Muscle layer of colon (tissue), 2 donors: ENCODE measurements at regions not wholly inside any gene's neighbourhood (a gene's known extent, or its start where the extent isn't known, plus 50 kb on each side); places are given as distances from the start of the nearest gene placed in this dataset.

Source experiments
- H3K27ac ChIP-seq: one replicate; pipeline ENCODE4 v1.7.0; 2013; ENCODE audit warnings: low read depth, mild to moderate bottlenecking, low read length, moderate library complexity
- H3K27me3 ChIP-seq, 2 donors: one replicate each; pipeline ENCODE4 v1.7.0; 2013; ENCODE audit warnings: low read length in 2 of 2, mild to moderate bottlenecking in 2 of 2; ENCODE audit not compliant: insufficient read depth in 2 of 2, control insufficient read depth in 1 of 2
- H3K36me3 ChIP-seq: one replicate; pipeline ENCODE4 v1.7.0; 2013; ENCODE audit warnings: mild to moderate bottlenecking, low read length; ENCODE audit not compliant: insufficient read depth
- H3K4me1 ChIP-seq: one replicate; pipeline ENCODE4 v1.7.0; 2013; ENCODE audit warnings: mild to moderate bottlenecking, low read length; ENCODE audit not compliant: insufficient read depth
- H3K4me3 ChIP-seq, 2 donors: one replicate each; pipeline ENCODE4 v1.7.0; 2013; ENCODE audit warnings: low read length in 2 of 2, low read depth in 1 of 2, mild to moderate bottlenecking in 1 of 2, moderate library complexity in 1 of 2
- H3K9ac ChIP-seq: one replicate; pipeline ENCODE4 v1.7.0; 2013; ENCODE audit warnings: low read length
- H3K9me3 ChIP-seq: one replicate; pipeline ENCODE4 v1.7.0; 2013; ENCODE audit warnings: mild to moderate bottlenecking, low read length
- donor health status: abdominal sarcoma.
- donor health status: Adenocarcinoma of cecum.

DNA sequence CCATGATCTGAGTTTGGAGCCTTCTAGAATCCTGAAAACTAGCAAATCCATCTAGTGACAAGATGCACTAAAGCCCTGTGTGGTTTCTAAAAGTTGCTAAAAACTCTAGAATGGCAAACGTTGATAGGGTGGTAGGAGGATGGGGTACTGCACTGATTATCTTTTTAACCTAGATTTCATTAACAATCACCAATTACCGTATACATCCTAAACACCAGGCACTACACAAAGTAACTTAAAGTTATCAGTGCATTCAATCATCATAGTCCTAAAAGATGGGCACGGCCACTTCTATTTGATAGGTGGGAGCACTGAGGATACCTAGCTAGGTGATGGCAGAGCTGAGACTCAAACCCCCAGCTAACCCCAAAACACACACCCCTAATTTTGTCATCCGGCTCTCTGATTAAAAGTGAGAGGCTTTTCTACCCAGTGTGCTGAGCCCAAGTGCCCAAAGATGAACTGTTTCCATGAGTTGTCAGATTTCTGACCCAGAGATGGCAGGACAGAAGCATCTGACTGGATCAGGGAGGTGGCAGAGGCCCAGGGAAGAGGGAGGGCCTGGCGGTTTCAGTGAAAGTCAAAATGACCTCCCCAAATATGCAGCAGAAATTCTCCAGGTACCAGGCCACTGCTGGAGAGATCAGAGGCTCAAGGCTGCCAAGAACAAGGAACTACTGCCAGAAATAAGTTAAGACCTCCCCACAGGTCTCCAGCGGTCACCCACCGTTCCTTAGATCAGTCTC, 396.8 kb downstream of the SOX9 start:
- Histone ChIP-seq H3K27me3 (peaks cover 0 to 4% of the 10 kb centered on the region in 2 donors), H3K9ac (no peak overlapping the region), H3K4me1 (no peaks in the 10 kb centered on the region), H3K27ac (no peak overlapping the region), H3K36me3 (no peaks in the 10 kb centered on the region), H3K9me3 (no peaks in the 10 kb centered on the region), H3K4me3 (no peak overlapping the region)

DNA sequence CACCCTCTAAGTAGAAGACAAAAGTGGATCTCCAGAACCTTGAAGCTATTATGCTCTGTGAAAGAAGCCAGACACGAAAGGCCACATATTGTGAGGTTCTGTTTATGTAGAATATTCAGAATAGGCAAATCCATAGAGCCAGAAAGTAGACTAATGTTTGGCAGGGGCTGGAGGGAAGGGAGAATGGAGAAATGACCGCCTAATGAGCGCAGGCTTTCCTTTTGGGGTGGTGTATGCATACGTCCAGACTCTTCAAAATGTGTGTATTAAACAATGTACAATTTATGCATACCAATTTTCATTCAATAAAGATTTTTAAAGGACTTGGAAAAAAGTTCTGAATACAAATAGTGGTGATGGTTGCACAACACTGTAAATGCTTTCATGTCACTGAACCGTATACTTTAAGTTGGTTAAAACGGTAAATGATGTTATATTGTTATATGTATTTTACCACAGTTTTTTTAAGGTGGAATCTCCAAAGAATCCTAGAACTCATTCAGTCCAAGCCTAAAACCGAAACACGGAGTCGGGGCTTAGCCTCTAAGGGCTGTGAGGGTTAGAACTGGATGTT, 397.4 kb downstream of the SOX9 start:
- H3K36me3 ChIP-seq: no peaks in the 10 kb centered on the region
- no peak overlapping the region for H3K9ac ChIP-seq
- H3K9me3 ChIP-seq: no peaks in the 10 kb centered on the region
- H3K27me3 ChIP-seq: peaks cover 0 to 4% of the 10 kb centered on the region in 2 donors
- H3K27ac ChIP-seq: no peak overlapping the region
- no peaks in the 10 kb centered on the region for H3K4me1 ChIP-seq
- no peak overlapping the region for H3K4me3 ChIP-seq

DNA sequence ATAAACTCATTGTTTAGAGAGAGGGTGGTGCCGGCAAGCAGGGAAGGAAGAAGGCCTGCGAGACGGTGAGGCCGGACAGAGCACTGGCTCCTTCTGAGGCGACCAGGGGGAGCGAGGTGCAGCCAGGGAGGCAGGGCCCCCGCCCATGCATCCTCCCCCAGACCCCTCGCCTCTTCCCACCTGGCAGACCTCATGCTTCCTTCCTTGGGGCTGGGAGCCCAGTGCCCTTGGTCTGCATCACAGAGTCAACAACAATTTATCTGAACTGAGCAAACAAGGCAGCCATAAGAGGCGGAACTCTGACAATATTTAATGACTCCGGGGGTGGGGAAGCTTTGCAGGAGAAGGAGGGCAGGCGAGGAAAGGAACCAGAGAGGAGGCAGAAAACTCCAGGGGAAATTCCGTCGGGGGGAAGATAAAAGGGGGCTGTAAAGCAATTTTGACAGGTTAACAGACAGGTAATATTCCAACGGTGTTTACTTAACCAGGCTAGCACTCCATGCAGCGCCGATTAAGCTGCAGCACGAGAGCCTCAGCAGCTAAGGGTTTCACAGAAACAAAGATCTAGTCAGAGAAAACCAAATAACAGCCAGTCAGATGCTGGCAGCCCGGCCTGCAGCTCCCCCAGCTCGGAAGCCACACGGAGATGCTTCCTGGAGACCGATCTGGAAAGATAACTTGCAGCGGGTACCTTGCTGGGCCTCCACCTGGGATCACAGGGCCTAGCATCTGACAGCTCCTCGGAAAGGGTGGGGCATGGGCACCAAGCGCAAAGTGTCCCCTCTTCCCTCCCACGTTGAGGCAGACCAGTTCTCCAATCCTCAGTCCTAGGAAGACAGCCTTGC, 398.2 kb downstream of the SOX9 start:
- no peaks in the 10 kb centered on the region for H3K9me3 ChIP-seq
- no peak overlapping the region for H3K9ac ChIP-seq
- H3K4me3 ChIP-seq: no peak overlapping the region
- no peaks in the 10 kb centered on the region for H3K4me1 ChIP-seq
- H3K36me3 ChIP-seq: no peaks in the 10 kb centered on the region
- H3K27ac ChIP-seq: no peak overlapping the region
- H3K27me3 ChIP-seq: peaks cover 0 to 4% of the 10 kb centered on the region in 2 donors

DNA sequence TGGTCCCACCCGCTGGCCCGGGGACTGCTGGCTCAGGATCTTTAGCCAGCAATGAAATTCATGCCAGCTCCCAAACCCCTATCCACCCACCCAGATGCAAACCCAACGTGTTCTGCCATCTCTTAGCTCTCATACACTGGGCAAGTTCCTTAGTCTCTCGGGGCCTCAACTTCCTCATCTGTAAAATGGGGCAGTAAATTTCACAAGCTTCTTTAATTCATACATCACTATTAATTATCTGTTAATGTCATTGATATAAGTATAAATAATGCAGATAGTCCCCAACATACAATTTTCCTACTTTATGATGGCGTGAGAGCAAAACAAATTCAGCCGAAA, 398.7 kb downstream of the SOX9 start:
- Histone ChIP-seq H3K4me3 (no peak overlapping the region), H3K9ac (no peak overlapping the region), H3K9me3 (no peaks in the 10 kb centered on the region), H3K27ac (no peak overlapping the region), H3K4me1 (no peaks in the 10 kb centered on the region), H3K36me3 (no peaks in the 10 kb centered on the region), H3K27me3 (peaks cover 0 to 4% of the 10 kb centered on the region in 2 donors)

DNA sequence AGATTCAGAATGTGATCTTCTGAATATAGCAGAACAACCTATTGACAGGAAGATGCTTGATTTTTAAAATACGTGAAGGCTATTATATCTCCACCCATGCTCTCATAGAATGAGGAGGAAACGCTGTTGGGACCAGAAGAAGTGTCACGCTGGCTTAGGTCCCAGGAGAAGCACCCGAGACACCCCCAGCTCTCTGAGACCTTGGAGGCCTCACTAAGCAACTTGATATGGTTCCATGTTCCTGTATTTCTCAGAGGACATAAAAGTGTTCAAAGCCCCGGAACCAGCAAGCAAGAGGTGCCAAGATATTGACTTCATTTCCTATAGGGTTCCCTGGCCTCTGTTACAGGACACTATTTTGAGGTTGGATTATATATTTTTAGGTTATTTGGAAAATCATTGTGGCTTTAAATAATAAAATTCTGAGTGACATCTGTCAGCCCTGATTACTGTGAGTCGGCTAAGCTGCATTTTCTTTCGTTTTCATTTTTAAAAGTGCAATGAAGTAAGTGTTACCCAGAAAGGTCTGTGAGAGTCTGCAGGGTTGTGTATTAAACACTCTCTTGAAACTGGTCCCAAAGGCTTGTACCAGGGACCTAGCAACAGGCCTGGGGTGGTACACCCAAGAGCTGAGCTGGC, 400.0 kb downstream of the SOX9 start:
- H3K27ac ChIP-seq: no peak overlapping the region

DNA sequence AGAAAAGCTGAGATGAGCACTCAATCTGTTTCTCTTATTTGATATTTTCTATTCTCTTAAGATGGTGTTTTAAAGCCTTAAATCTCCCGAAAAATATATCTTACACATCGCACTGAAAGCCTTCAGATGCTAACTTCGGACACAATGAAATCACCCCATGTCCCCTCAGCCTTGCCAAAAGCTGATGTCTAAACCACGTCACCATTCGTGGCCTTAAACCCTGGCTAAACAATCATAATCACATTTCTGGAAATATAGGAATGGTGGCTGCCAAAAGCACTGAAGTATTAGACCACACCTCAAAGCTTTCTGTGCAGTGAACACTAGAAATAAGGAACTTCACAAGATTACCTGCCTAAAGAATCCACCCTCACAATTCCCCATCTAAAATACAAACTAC, 402.7 kb downstream of the SOX9 start:
- H3K27ac ChIP-seq: no peak overlapping the region
- peaks cover 0 to 4% of the 10 kb centered on the region in 2 donors for H3K27me3 ChIP-seq
- H3K4me3 ChIP-seq: no peak overlapping the region
- H3K36me3 ChIP-seq: no peaks in the 10 kb centered on the region
- no peak overlapping the region for H3K9ac ChIP-seq
- H3K9me3 ChIP-seq: no peaks in the 10 kb centered on the region
- H3K4me1 ChIP-seq: no peaks in the 10 kb centered on the region

More for the DNA sequence above, 400.0 kb downstream of the SOX9 start:
- no peaks in the 10 kb centered on the region for H3K4me1 ChIP-seq
- H3K9me3 ChIP-seq: no peaks in the 10 kb centered on the region
- no peaks in the 10 kb centered on the region for H3K36me3 ChIP-seq
- no peak overlapping the region for H3K9ac ChIP-seq
- no peak overlapping the region for H3K4me3 ChIP-seq
- peaks cover 0 to 4% of the 10 kb centered on the region in 2 donors for H3K27me3 ChIP-seq

DNA sequence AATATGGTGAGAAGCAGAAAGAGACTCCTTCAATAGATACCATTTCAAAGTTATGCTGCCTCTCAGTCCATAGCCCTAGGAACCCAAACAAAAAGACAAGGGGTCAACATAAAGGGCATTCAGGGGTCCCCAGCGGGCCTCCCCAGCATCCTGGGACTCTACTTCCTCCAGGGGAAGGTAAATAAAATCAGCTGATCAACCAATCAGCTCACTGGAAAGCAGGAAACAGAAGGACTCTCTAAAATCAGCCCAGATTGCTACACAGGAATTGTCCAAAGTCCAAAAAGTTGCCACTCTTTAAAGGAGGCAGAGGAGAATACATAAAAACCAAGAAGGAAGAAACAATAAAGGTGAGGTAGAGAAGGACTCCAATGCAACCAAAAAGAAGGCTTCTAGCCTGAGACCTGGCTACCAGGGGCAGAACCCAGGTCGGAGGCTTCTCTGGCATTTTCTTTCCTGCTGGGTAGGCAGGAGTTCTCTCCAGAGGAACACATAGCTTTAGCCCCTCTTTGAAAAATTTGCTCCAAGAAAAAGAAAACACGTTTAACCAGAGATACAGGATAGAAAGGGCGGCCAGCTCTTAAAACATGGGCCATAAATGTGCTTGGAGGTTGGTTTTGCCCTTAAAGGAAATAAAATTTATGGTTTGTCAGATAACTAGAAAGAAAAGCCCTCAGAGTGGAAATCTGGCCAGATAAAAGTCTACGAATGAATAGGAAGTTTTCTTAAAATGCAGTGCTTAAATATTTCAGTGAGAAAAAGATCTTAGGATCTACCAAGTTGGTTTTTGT, 404.6 kb downstream of the SOX9 start:
- no peaks in the 10 kb centered on the region for H3K27me3 ChIP-seq
- no peak overlapping the region for H3K4me3 ChIP-seq
- H3K9me3 ChIP-seq: no peaks in the 10 kb centered on the region
- no peak overlapping the region for H3K27ac ChIP-seq
- no peak overlapping the region for H3K9ac ChIP-seq
- no peaks in the 10 kb centered on the region for H3K4me1 ChIP-seq
- no peaks in the 10 kb centered on the region for H3K36me3 ChIP-seq

DNA sequence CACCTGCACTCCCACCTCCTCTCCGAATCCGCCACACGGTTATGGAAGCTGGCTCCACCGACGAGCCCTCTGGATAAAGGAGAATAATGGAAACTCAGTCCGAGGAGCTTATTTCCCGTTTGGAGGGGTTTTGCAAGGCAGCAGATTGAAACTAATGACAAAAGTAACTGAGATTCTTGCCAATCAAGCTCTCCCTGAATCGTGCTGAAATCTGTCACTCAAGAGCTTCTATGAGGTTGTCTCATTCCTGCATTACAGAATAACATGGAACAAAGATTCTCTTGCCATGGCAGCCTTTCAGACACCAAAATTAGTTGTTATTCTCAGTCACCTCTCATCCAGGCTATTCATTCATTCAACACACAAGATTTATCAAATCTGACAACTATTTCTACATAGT, 405.9 kb downstream of the SOX9 start:
- H3K36me3 ChIP-seq: no peaks in the 10 kb centered on the region
- H3K4me1 ChIP-seq: no peaks in the 10 kb centered on the region
- H3K4me3 ChIP-seq: no peak overlapping the region
- no peaks in the 10 kb centered on the region for H3K27me3 ChIP-seq
- no peak overlapping the region for H3K27ac ChIP-seq
- no peak overlapping the region for H3K9ac ChIP-seq
- H3K9me3 ChIP-seq: no peaks in the 10 kb centered on the region

DNA sequence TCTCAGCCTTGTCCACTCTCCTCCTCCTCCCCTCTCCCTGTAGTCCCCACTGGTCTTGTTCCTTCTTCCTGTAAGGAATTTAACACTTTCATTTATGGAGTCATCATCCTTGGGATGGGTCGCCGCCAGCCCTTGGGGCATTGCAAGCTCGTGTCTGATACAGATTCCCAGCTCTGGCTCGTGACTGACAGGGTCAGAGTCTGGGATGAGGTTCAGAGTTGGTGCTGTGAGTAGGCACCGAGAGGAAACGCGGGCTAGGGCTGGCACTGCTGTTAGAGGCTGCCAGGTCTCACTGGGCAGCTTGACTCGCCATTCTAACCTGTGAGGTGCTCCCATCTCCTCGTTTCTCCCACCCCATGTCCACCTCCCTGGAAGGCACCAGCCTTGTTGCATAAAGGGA, 407.0 kb downstream of the SOX9 start:
- Histone ChIP-seq H3K27ac (no peak overlapping the region), H3K4me1 (no peaks in the 10 kb centered on the region), H3K36me3 (no peaks in the 10 kb centered on the region), H3K9ac (no peak overlapping the region), H3K27me3 (no peaks in the 10 kb centered on the region), H3K9me3 (no peaks in the 10 kb centered on the region), H3K4me3 (no peak overlapping the region)

DNA sequence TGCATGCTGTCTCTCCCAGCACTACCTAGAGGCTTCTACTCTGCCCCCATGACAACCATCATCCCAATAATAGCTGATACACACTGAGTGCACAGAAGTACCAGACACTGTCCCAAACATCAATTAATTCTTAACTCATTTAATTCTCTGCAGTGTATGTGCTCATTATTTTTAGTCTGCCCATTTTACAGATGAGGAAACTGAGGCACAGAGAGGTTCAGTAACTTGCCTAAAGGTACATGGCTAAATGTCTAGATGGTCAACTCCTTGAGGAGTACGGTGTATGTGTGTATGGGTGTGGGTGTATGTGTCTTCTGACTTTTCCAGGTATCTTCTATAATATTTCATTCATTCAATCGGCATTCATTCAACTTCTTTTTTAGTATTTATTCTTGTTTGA, 407.9 kb downstream of the SOX9 start:
- no peak overlapping the region for H3K27ac ChIP-seq
- H3K4me3 ChIP-seq: no peak overlapping the region
- no peak overlapping the region for H3K9ac ChIP-seq
- H3K4me1 ChIP-seq: no peaks in the 10 kb centered on the region
- H3K36me3 ChIP-seq: no peaks in the 10 kb centered on the region
- H3K27me3 ChIP-seq: no peaks in the 10 kb centered on the region
- H3K9me3 ChIP-seq: no peaks in the 10 kb centered on the region

DNA sequence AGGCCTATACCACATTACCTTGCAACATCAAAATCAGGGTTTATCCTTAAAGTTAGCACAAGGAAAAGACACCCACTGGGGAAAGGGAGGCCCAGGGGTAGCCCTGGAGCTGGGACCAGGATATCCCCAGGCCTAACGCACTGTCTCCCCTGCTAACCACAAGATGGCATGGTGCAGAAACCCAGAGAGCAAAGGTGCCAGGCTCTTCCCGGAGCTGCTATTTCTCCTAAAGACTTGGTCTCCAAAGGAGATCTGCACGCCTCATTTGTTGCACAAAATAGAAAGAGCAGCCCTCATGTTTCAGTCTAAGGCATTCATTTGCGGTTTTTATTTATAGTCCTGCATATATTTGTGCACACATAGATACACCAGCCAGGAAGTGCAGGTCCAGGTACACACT, 408.6 kb downstream of the SOX9 start:
- Histone ChIP-seq H3K9ac (no peak overlapping the region), H3K4me1 (no peaks in the 10 kb centered on the region), H3K27me3 (no peaks in the 10 kb centered on the region), H3K9me3 (no peaks in the 10 kb centered on the region), H3K4me3 (no peak overlapping the region), H3K27ac (no peak overlapping the region), H3K36me3 (no peaks in the 10 kb centered on the region)
